Ovary (tissue), 3 donors: ENCODE measurements at regions not wholly inside any gene's neighbourhood (a gene's known extent, or its start where the extent isn't known, plus 50 kb on each side); places are given as distances from the start of the nearest gene placed in this dataset.

Source experiments
- CTCF ChIP-seq, 3 donors: fragments of 450-650 bp in 2 of 3; fragments of 200-600 bp in 1 of 3; IDR thresholded peaks; one replicate each; pipeline versions ENCODE4 v1.5.1 to v1.8.0; 2016 to 2022; ENCODE audit warnings: antibody characterized with exemption in 3 of 3, mild to moderate bottlenecking in 1 of 3
- POLR2A ChIP-seq: fragments of 450-650 bp; IDR thresholded peaks from one replicate; pipeline ENCODE4 v1.6.1; 2017; ENCODE audit warnings: antibody characterized with exemption, mild to moderate bottlenecking, moderate library complexity
- donor health status: DM: no; HTN: no; CAD: no.

- TF ChIP-seq CTCF (IDR thresholded peaks at IDR 0.05) (no peak), POLR2A (no peak)
These were observed 229.8 kb downstream of the ALX1 start for GRCh38 chr12:85509857-85510256.
